ENCODE measurements at regions not wholly inside any gene's neighbourhood (a gene's known extent, or its start where the extent isn't known, plus 50 kb on each side); places are given as distances from the start of the nearest gene placed in this dataset.

DNA sequence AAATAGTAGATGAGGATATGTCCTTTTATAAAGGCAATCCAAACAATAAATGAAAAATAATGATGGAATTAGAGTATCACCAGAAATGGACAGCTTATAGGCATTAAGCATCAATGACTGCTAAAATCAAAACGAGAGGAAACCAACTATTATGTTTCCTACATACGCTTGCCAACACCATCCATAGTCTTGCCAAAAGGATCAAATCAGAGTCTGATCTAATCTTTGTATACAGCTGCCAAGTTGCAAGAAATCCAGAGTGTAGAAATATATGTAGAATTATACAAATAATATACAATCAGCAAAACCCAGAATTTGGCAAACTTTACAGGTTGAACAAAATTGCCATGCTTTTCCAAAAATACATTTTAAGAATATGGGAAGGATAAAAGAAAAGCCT is 1661.6 kb downstream of the SLITRK1 start:
- no peak for TF ChIP-seq CTCF (conservative IDR thresholded peaks at IDR 0.05; ENCODE audit: low read depth in 2 of 2)
- TF ChIP-seq EZH2 (IDR thresholded peaks at IDR 0.05; ENCODE audit: low read depth, unreplicated experiment): no peak
- no peak for TF ChIP-seq POLR2AphosphoS5 (IDR thresholded peaks at IDR 0.05; ENCODE audit: low read depth)
